C1 segment of cervical spinal cord (tissue), 14 donors: ENCODE measurements at regions not wholly inside any gene's neighbourhood (a gene's known extent, or its start where the extent isn't known, plus 50 kb on each side); places are given as distances from the start of the nearest gene placed in this dataset.
"Not testable (repeated sequence)": the region's sequence is repeated elsewhere in the genome, so short reads cannot be mapped to it uniquely, and the experiment has no call there.

Experiments
- DNase-seq, 14 donors: peaks; one replicate each; lab custom pipeline; 2025; lab: John Stamatoyannopoulos, UW

DNA sequence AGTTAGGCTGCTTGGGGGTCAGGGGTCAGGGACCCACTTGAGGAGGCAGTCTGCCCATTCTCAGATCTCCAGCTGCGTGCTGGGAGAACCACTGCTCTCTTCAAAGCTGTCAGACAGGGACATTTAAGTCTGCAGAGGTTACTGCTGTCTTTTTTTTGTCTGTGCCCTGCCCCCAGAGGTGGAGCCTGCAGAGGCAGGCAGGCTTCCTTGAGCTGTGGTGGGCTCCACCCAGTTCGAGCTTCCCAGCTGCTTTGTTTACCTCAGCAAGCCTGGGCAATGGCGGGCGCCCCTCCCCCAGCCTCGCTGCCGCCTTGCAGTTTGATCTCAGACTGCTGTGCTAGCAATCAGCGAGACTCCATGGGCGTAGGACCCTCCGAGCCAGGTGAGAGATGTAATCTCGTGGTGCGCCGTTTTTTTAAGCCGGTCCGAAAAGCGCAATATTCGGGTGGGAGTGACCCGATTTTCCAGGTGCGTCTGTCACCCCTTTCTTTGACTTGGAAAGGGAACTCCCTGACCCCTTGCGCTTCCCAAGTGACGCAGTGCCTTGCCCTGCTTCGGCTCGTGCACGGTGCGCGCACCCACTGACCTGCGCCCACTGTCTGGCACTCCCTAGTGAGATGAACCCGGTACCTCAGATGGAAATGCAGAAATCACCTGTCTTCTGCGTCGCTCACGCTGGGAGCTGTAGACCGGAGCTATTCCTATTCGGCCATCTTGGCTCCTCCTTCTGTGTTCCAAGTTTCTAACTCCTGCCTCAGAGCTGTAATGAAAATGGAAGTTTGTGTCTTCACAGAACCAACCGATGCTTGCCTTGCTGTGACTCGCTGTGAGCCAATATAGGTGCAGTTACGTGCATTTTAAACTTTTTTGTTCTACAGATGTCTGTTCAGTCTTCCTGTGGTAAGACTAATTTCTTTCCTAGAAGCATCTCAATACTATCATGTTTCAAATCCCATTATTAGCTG is 156.8 kb upstream of the RPS23 start:
- not testable (repeated sequence) for DNase-seq

DNA sequence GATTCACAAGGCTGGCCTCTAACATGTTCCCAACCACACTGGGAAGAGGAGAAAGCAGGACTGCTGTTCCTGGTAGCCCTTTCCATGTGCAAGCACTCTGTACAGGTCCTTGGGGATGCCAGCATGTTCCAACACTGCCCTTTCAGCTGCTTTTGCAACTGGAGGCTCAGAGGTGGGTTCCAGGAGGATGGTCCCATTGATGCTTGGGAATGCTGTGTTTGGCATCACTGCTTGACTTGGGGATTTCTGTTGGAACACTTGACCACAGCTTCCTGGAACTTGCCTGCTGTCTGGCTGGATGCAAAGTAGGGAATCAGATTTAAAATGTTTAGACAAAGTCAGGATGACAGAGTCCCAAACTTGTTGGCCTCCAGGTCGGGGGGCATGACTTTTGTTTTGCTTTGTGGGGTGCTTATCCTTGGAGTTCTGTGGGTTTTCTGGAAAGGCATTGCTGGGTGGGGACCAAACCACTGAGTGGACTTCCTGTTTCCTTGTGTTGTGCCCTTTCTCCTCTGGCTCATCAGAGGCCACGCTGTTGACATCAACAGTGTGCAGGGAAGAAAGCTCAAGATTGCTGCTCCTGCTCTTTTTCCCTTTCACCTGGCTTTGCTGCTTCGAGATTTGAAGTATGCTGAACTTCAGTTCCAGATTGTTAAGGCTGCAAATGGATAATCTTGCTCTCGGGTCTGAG is 148.5 kb upstream of the RPS23 start:
- no peak for DNase-seq

- no peak for DNase-seq
Observed at GRCh38 chr5:82425591-82425990, 147.4 kb upstream of the RPS23 start.

DNA sequence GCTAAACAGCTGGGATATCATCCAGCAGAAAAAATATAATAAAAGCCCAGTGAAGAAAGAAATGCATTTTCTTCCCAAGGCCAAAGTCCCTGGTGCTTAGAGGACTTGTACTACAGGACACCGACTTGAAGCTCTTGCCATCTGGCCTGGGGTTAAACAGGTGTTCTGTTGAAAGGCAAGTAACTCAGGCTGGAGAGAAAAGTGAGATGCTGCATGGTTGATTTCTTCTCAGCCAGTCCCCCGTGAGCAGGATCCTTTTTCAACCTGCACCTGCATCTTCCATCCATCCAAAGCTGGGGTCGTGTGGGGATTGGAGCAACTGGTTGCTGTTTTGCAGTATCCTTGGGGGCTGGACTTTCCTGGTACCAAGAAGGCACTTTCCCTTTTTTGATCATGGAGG is 146.1 kb upstream of the RPS23 start:
- no peak for DNase-seq

- DNase-seq: no peak
Observed at GRCh38 chr5:82422751-82423181, 144.6 kb upstream of the RPS23 start.

- DNase-seq: no peak
Observed at GRCh38 chr5:82422001-82422740, 144.0 kb upstream of the RPS23 start.

DNA sequence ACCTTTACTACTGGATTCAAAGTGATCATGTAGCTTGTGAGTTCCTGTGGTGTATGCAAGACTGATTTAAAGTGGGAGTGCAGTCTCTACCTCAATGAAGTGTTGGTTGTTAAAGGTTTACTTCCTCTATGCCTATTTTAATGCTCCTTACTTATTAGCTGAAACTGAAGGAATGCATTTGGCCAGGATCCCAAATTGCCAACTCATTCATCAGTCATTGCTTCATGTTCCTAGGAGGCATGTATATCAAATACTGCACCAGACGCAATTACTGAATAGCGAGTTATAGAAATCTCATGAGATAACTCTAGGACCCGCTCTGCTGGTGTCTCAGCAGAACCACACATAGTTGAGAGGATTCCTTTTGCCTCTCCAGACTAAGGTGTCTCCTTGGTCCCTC is 143.0 kb upstream of the RPS23 start:
- DNase-seq: no peak

GRCh38 chr5:82420524-82420923 is 142.4 kb upstream of the RPS23 start:
- not testable (repeated sequence) for DNase-seq

GRCh38 chr5:82419559-82420332 is 141.6 kb upstream of the RPS23 start:
- no peak for DNase-seq

GRCh38 chr5:82418608-82418950 is 140.4 kb upstream of the RPS23 start:
- DNase-seq: no peak

- no peak for DNase-seq
Observed at GRCh38 chr5:82417776-82418607, 139.8 kb upstream of the RPS23 start.

DNA sequence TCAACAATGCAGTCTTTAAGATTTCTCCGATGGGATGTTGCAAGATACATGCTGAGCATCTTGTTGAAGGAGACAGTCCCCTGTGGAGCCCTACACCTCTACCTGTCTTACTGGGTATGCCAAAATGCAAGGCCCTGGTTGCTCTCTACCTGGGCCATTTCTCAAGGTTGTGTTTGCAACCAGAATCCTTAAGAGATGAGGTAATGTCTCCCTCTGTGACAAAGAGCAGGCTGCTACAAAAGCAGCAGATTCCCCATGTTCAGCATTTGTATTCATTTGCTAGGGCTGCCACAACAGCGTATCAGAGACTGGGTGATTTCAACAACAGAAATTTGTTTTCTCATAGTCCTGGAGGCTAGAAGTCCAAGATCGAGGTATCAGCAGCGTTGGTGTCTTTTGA is 138.4 kb upstream of the RPS23 start:
- DNase-seq: no peak

DNA sequence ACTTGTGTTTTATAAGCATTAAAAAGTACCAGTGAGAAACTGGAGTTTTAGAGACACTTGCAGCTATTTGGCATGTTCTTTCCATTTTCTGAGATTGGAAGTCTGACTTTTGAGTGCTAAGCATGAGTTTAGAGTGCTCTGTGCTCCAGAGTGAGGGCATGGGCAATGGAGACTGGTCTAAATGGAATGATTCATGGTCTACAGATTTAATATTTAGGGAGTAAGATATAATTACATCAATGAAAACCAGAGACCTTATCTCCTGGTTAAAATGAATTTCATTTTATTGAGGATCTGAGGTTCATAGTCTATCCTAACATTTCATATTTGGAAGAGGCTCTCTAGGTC is 135.9 kb upstream of the RPS23 start:
- DNase-seq: no peak

- no peak for DNase-seq
Observed at GRCh38 chr5:82413302-82414040, 135.3 kb upstream of the RPS23 start.

DNA sequence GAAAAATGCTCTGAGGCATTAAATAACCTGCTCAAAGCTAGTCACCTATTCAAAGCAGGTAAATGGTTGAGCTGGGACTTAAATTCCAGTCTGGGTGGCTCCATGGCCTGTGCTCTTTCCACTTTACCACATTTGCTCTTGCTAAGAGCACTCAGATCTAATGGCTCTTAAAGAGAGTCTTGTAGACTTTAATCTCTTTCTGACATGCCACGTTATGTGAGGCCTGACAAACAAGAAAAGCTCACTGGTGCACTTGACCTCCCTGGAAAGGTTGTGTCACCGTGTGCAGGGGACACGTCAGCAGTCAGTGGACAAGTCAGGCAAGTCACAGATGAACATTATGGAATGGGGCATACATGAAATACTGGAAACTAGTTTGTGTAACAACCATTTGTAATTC is 129.9 kb upstream of the RPS23 start:
- DNase-seq: no peak

- DNase-seq: no peak
Observed at GRCh38 chr5:82406205-82406773, 128.1 kb upstream of the RPS23 start.

DNA sequence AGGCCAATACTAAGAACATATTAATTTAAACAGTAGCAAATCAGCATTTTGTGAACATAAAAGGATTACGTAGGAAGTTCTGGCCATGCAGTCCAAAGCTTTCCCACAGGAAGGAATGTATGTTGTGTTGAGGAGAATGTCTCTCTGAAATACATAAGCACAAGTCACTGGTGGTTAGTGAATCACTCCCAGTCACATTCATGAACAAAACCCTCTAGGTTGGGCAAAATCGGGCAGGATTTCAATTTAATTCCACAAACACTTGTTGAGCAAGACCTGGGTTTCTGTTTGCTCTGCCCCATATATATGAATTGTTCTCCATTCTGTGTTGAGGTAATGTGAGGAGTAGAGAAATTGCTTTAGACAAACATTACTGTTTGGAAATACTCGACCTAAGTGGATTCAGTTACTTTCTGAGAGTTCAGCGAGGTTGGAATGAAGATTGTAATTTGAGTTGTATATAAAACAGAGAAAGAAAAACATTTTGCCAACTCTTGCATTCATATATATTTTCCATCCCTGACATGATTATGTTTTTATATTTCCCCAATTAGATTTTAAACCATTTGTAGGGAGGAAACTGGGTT is 127.6 kb upstream of the RPS23 start:
- no peak for DNase-seq

GRCh38 chr5:82405161-82405560 is 127.0 kb upstream of the RPS23 start:
- DNase-seq: no peak

DNA sequence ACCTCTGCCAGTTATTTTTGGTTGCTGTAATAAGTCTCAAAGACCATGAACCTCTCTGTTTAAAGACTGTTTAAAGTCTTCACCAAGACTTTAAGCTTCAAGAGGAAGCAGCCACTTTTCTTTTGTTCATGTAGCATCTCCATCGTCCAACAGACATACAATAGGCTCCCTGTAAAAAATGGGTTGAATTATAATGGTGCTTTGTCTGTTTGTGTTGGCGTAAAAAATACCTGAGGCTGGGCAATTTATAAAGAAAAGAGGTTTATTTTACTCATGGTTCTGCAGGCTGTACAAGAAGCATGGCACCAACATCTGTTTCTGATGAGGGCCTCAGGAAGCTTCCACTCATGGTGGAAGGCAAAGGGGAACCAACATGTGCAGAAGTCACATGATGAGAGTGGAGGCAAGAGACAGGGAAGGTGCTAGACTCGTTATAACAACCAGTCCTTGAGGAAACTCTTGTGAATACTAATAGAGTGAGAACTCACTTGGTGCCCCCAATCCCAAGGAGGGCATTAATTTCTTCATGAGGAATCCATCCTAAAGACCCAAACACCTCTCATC is 126.3 kb upstream of the RPS23 start:
- DNase-seq: no peak
